PFSK-1 (cell line): ENCODE measurements at regions not wholly inside any gene's neighbourhood (a gene's known extent, or its start where the extent isn't known, plus 50 kb on each side); places are given as distances from the start of the nearest gene placed in this dataset.

ENCODE experiments used
- FOXP2 ChIP-seq: optimal IDR thresholded peaks from 2 replicates; pipeline ENCODE3; 2011; ENCODE audit warnings: borderline replicate concordance, control low read depth, inconsistent platforms; ENCODE audit not compliant: insufficient read depth; ENCODE audit errors: extremely low read length, extremely low read depth
- POLR2AphosphoS5 ChIP-seq: IDR thresholded peaks from 2 replicates; pipeline ENCODE4 v1.6.1; 2012; ENCODE audit warnings: low read depth, mild to moderate bottlenecking, control low read depth, low read length, moderate library complexity
- SIN3A ChIP-seq: IDR thresholded peaks from 2 replicates; pipeline ENCODE4 v1.6.1; 2012; ENCODE audit warnings: mild to moderate bottlenecking, low read length, moderate library complexity, borderline replicate concordance; ENCODE audit not compliant: insufficient read depth
- TAF1 ChIP-seq: IDR thresholded peaks from 2 replicates; pipeline ENCODE4 v1.6.1; 2012; ENCODE audit warnings: low read length, control low read depth, borderline replicate concordance; ENCODE audit not compliant: insufficient read depth
- TF ChIP-seq, protein P1 (sequence below), 2 experiments: IDR thresholded peaks; 2 replicates each; pipeline versions ENCODE4 v1.6.1 to v1.8.0; 2011 to 2012; ENCODE audit warnings: low read depth in 2 of 2, low read length in 2 of 2, control low read depth in 1 of 2, inconsistent platforms in 1 of 2, mild to moderate bottlenecking in 1 of 2, moderate library complexity in 1 of 2; ENCODE audit not compliant: insufficient read depth in 1 of 2

DNA sequence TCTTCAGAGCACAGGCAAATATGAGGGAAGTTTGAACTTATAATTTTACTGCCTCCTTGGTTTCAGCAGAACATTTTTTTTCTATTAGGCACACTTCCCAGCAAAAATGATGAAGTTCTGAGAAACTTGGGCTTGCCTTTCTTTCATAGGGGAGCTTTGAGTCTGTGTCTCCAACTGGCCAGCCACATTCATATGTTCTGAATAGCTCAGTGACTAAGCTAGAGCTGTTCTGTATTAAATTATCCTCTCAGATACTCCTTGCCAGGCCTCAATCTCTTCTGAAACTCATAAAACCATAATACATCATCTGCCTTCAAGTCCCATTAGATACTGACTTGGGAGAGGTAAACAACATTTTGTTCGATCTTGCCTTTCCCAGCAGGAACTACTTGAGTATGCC, 476.5 kb downstream of the GPAM start:
- TF ChIP-seq POLR2AphosphoS5 (no peak), TAF1 (no peak), SIN3A (no peak), FOXP2 (no peak)
- TF ChIP-seq, protein P1, sequence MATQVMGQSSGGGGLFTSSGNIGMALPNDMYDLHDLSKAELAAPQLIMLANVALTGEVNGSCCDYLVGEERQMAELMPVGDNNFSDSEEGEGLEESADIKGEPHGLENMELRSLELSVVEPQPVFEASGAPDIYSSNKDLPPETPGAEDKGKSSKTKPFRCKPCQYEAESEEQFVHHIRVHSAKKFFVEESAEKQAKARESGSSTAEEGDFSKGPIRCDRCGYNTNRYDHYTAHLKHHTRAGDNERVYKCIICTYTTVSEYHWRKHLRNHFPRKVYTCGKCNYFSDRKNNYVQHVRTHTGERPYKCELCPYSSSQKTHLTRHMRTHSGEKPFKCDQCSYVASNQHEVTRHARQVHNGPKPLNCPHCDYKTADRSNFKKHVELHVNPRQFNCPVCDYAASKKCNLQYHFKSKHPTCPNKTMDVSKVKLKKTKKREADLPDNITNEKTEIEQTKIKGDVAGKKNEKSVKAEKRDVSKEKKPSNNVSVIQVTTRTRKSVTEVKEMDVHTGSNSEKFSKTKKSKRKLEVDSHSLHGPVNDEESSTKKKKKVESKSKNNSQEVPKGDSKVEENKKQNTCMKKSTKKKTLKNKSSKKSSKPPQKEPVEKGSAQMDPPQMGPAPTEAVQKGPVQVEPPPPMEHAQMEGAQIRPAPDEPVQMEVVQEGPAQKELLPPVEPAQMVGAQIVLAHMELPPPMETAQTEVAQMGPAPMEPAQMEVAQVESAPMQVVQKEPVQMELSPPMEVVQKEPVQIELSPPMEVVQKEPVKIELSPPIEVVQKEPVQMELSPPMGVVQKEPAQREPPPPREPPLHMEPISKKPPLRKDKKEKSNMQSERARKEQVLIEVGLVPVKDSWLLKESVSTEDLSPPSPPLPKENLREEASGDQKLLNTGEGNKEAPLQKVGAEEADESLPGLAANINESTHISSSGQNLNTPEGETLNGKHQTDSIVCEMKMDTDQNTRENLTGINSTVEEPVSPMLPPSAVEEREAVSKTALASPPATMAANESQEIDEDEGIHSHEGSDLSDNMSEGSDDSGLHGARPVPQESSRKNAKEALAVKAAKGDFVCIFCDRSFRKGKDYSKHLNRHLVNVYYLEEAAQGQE (IDR thresholded peaks at IDR 0.05; ENCODE audit: insufficient read depth in 1 of 2, low read depth in 2 of 2, low read length in 2 of 2) = no peak
